Mesendoderm (in vitro differentiated cells): ENCODE measurements at regions not wholly inside any gene's neighbourhood (a gene's known extent, or its start where the extent isn't known, plus 50 kb on each side); places are given as distances from the start of the nearest gene placed in this dataset.

Experiments
- DNase-seq: peaks from one replicate; pipeline ENCODE4 v3.0.0; 2013
- H2AK5ac ChIP-seq: 2 replicates; pipeline ENCODE4 v1.6.1; 2013; ENCODE audit warnings: low read length, inconsistent platforms
- H2BK120ac ChIP-seq: 2 replicates; pipeline ENCODE4 v1.6.1; 2013; ENCODE audit warnings: low read depth, mild to moderate bottlenecking, low read length, moderate library complexity, mixed read lengths
- H2BK15ac ChIP-seq: replicated peaks from 2 replicates; pipeline ENCODE4 v1.6.1; 2013; ENCODE audit warnings: low read depth, mild to moderate bottlenecking, moderate library complexity
- H2BK5ac ChIP-seq: 2 replicates; pipeline ENCODE4 v1.6.1; 2013; ENCODE audit warnings: low read length, inconsistent platforms
- H3K18ac ChIP-seq: 2 replicates; pipeline ENCODE4 v1.6.1; 2013; ENCODE audit warnings: mild to moderate bottlenecking, low read length, mixed read lengths
- H3K23ac ChIP-seq: one replicate; pipeline ENCODE4 v1.6.1; 2013; ENCODE audit warnings: low read length
- H3K27ac ChIP-seq: 2 replicates; pipeline ENCODE4 v1.5.1; 2013; ENCODE audit warnings: low read depth, mild to moderate bottlenecking, inconsistent platforms, low read length, moderate library complexity
- H3K27me3 ChIP-seq: 2 replicates; pipeline ENCODE4 v1.6.1; 2013; ENCODE audit warnings: low read length, control low read depth, mild to moderate bottlenecking, inconsistent platforms; ENCODE audit not compliant: insufficient read depth, poor library complexity
- H3K36me3 ChIP-seq: 2 replicates; pipeline ENCODE4 v1.6.1; 2013; ENCODE audit warnings: low read length, inconsistent platforms; ENCODE audit not compliant: control insufficient read depth, insufficient read depth
- H3K4ac ChIP-seq: one replicate; pipeline ENCODE4 v1.6.1; 2013; ENCODE audit warnings: low read depth, mild to moderate bottlenecking, low read length, moderate library complexity
- H3K4me1 ChIP-seq: 2 replicates; pipeline ENCODE4 v1.6.1; 2013; ENCODE audit warnings: low read depth, low read length, inconsistent platforms; ENCODE audit not compliant: control insufficient read depth
- H3K4me2 ChIP-seq: 2 replicates; pipeline ENCODE4 v1.6.1; 2013; ENCODE audit warnings: low read length
- H3K4me3 ChIP-seq: 2 replicates; pipeline ENCODE4 v1.5.1; 2013; ENCODE audit warnings: mild to moderate bottlenecking, low read length
- H3K56ac ChIP-seq: one replicate; pipeline ENCODE4 v1.6.1; 2013; ENCODE audit warnings: low read length
- H3K79me1 ChIP-seq: 2 replicates; pipeline ENCODE4 v1.6.1; 2013; ENCODE audit warnings: low read length, inconsistent platforms
- H3K79me2 ChIP-seq: 2 replicates; pipeline ENCODE4 v1.6.1; 2013; ENCODE audit warnings: mild to moderate bottlenecking, low read length; ENCODE audit not compliant: control insufficient read depth, insufficient read depth
- H3K9ac ChIP-seq: 2 replicates; pipeline ENCODE4 v1.6.1; 2013; ENCODE audit warnings: low read length, inconsistent platforms
- H4K5ac ChIP-seq: one replicate; pipeline ENCODE4 v1.6.1; 2013; ENCODE audit warnings: low read length
- H4K8ac ChIP-seq: one replicate; pipeline ENCODE4 v1.6.1; 2013; ENCODE audit warnings: low read depth, mild to moderate bottlenecking, control low read depth, low read length, moderate library complexity
- WGBS: extraction: QIAGEN DNeasy Blood & Tissue Kit; methylation state at CpG from one replicate; pipeline ENCODE4 v1.1.7; 2013; ENCODE audit warnings: low lambda C conversion rate, missing lambda C conversion rate; ENCODE audit not compliant: insufficient coverage; ENCODE audit errors: extremely low coverage; 5-methylcytosine and 5-hydroxymethylcytosine counted together

DNA sequence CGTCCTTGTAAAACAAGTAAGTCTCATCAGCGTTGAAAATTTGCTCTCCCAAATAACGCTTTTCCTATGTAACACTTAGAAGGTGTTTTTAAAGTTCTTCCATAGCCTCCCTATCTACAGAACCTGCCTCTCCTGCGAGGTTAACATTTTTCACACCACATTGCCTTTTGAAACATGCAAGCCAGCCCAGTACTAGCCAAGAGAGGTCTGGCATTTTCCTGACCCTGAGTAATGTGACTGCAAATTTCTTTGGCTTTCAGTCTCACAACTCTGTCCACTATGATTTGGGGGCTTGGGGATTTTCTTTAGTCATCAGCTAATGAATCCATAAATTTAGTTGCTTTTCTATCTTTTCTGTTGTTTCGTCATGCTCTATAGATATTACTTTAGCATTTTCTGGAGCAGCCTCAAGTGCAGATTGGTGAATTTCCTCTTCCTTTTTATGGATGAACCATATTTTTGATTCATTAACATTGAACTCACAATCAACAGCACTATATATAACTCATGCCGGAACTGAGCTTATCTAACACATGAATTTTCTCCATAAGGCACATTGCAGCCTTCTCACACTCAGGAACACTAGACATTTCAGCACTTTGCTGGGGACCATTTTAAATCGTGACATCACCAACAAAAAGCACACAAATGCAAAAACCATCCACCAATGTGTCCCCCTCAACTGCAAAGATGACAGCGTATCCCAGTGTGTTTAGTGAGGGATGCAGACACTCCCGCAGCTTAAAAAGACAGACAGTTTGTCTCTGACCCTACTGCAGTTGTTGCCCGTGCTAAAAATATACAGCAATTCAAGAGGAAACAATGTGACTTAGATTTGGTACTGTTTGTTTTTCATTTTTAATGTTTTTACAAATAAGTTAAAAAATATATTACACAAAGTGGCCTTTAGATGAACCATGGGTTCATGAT lies 77.2 kb upstream of the SPATA31C2 start:
- Histone ChIP-seq H3K79me1 (no peaks in the 10 kb centered on the region), H3K27me3 (no peaks in the 10 kb centered on the region), H3K36me3 (no peaks in the 10 kb centered on the region), H4K8ac (no peak overlapping the region), H3K18ac (no peak overlapping the region), H3K4ac (no peak overlapping the region), H3K4me2 (no peak overlapping the region), H3K4me1 (no peaks in the 10 kb centered on the region), H3K23ac (no peak overlapping the region), H3K4me3 (no peak overlapping the region), H2BK5ac (no peak overlapping the region), H3K79me2 (no peaks in the 10 kb centered on the region), H2BK120ac (no peak overlapping the region), H2AK5ac (no peak overlapping the region), H3K56ac (no peak overlapping the region), H3K27ac (no peak overlapping the region), H2BK15ac (no peak overlapping the region), H3K9ac (no peak overlapping the region), H4K5ac (no peak overlapping the region)
- no CpG with 5 or more reads among the region's 10 CpGs for WGBS
- no peak for DNase-seq

DNA sequence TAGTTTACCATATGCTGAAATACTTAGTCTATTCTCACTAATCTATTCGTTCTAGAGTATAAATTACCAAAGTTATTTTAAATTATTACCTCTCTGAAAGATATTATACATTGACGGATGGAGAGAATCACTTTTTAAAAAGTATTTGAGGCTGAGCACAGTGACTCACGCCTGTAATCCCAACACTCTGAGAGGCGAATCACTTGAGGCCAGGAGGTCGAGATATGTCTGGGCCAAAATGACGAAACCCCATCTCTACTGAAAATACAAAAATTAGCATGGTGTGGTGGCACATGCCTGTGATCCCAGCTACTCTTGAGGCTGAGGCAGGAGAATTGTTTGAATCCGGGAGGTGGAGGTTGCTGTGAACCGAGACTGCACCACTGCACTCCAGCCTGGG lies 64.0 kb upstream of the SPATA31C2 start:
- H3K79me2 ChIP-seq = no peaks in the 10 kb centered on the region
- H3K79me1 ChIP-seq = no peaks in the 10 kb centered on the region
- H3K4me2 ChIP-seq = no peak overlapping the region
- H3K4ac ChIP-seq = no peak overlapping the region
- H2BK15ac ChIP-seq = no peak overlapping the region
- H3K27ac ChIP-seq = no peak overlapping the region
- no peak overlapping the region for H3K4me3 ChIP-seq
- peaks cover 2% of the 10 kb centered on the region for H3K4me1 ChIP-seq
- no peak for DNase-seq
- H3K18ac ChIP-seq = no peak overlapping the region
- no peak overlapping the region for H3K56ac ChIP-seq
- no peak overlapping the region for H3K23ac ChIP-seq
- no CpG with 5 or more reads among the region's 8 CpGs for WGBS
- H3K9ac ChIP-seq = no peak overlapping the region
- no peak overlapping the region for H2AK5ac ChIP-seq
- no peaks in the 10 kb centered on the region for H3K27me3 ChIP-seq
- H4K5ac ChIP-seq = no peak overlapping the region
- H2BK120ac ChIP-seq = no peak overlapping the region
- H4K8ac ChIP-seq = no peak overlapping the region
- H3K36me3 ChIP-seq = no peaks in the 10 kb centered on the region
- H2BK5ac ChIP-seq = no peak overlapping the region

DNA sequence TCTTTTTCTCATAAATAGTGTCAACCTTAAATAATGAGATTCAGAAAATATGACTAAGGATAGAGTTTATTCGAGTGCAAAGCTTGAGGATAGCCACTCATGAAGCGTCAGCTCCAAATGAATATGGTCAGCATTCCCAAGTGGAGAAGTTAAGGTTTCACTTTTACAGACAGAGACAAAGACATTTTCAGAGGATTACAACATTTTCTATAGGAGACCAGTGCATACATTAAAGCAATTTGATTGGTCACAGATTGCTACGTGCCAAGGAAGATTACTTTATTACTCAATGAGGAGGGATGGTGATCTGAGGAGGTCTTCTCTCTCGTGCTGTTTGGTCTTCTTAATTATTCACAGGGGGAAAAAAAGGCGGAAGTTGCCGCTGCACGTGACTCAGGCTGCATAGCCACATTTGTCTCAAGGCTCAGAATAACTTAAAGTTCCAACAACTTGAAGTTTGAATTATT lies 60.1 kb upstream of the SPATA31C2 start:
- Histone ChIP-seq H3K4me3 (no peak overlapping the region), H2BK120ac (no peak overlapping the region), H3K9ac (no peak overlapping the region), H3K79me1 (no peaks in the 10 kb centered on the region), H3K79me2 (no peaks in the 10 kb centered on the region), H3K4me1 (peaks cover 2% of the 10 kb centered on the region), H3K4me2 (no peak overlapping the region), H3K4ac (no peak overlapping the region), H2AK5ac (no peak overlapping the region), H3K18ac (no peak overlapping the region), H3K56ac (no peak overlapping the region), H3K27ac (no peak overlapping the region), H3K36me3 (no peaks in the 10 kb centered on the region), H3K27me3 (no peaks in the 10 kb centered on the region), H4K8ac (no peak overlapping the region), H2BK15ac (no peak overlapping the region), H4K5ac (no peak overlapping the region), H2BK5ac (no peak overlapping the region), H3K23ac (no peak overlapping the region)
- no CpG with 5 or more reads among the region's 7 CpGs for WGBS
- DNase-seq = no peak

DNA sequence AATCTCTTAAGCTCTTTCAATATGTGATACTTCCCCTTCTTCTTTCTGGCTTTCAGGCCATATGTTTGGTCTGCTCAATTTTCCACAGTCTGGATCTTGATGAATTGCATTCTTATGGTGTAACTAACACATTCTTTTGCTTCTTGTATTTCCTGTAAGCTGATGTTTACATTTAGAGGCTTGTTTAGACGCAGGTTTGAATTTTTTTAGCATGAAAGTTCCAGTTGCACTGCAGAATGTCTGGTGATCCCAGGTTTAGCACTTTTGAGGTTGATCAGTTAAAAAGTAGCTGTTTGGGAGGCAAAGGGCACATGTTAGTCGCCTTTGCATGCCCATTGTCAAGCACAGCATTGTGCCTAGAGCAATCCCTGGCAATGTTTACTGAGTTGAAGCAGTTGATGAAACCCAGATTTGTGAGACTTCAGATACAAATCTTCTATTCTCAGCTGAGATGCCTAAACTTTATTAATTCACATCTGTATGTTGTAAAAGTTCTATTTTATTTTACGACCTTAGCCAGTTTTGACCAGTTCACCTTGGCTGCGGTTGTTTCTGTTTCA lies 59.6 kb upstream of the SPATA31C2 start:
- no peak overlapping the region for H2BK15ac ChIP-seq
- H2BK5ac ChIP-seq = no peak overlapping the region
- peak; percentile 42 for DNase-seq
- no peak overlapping the region for H3K4ac ChIP-seq
- H3K4me2 ChIP-seq = no peak overlapping the region
- no peak overlapping the region for H4K5ac ChIP-seq
- no peak overlapping the region for H2BK120ac ChIP-seq
- no peak overlapping the region for H3K27ac ChIP-seq
- no peak overlapping the region for H3K4me3 ChIP-seq
- no peak overlapping the region for H2AK5ac ChIP-seq
- no peaks in the 10 kb centered on the region for H3K36me3 ChIP-seq
- H3K27me3 ChIP-seq = no peaks in the 10 kb centered on the region
- H4K8ac ChIP-seq = no peak overlapping the region
- no peak overlapping the region for H3K23ac ChIP-seq
- no peaks in the 10 kb centered on the region for H3K79me1 ChIP-seq
- H3K18ac ChIP-seq = no peak overlapping the region
- H3K4me1 ChIP-seq = peaks cover 2% of the 10 kb centered on the region
- no peaks in the 10 kb centered on the region for H3K79me2 ChIP-seq
- no peak overlapping the region for H3K56ac ChIP-seq
- H3K9ac ChIP-seq = no peak overlapping the region
- WGBS = no CpG with 5 or more reads among the region's 4 CpGs

DNA sequence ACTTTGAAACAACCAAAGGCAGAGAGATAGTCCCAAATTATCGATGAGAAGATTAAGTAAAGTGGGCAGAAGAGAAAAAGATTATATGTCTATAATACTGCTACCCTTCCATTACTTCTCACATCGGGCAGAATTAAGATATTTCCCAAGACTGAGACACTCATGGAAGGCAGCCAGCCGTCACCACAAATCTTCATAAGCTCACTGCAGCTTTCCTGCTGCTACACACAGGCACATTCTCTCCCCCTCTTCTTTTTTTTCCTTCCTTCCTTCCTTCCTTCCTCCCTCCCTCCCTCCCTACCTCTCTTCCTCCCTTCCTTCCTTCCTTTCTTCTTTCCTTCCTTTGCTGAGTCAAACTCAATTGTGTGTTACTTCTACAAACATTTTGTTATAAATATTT lies 58.7 kb upstream of the SPATA31C2 start:
- no peak overlapping the region for H2BK5ac ChIP-seq
- no peak overlapping the region for H4K5ac ChIP-seq
- H3K79me1 ChIP-seq = no peaks in the 10 kb centered on the region
- no peaks in the 10 kb centered on the region for H3K36me3 ChIP-seq
- no peak overlapping the region for H3K9ac ChIP-seq
- H2BK120ac ChIP-seq = no peak overlapping the region
- H3K27me3 ChIP-seq = no peaks in the 10 kb centered on the region
- no peak overlapping the region for H3K56ac ChIP-seq
- H2AK5ac ChIP-seq = no peak overlapping the region
- no peak for DNase-seq
- H4K8ac ChIP-seq = no peak overlapping the region
- H3K18ac ChIP-seq = no peak overlapping the region
- H3K79me2 ChIP-seq = no peaks in the 10 kb centered on the region
- no peak overlapping the region for H3K4me3 ChIP-seq
- H3K23ac ChIP-seq = no peak overlapping the region
- H3K27ac ChIP-seq = no peak overlapping the region
- H2BK15ac ChIP-seq = no peak overlapping the region
- H3K4me2 ChIP-seq = no peak overlapping the region
- no CpG with 5 or more reads among the region's 3 CpGs for WGBS
- no peak overlapping the region for H3K4ac ChIP-seq
- H3K4me1 ChIP-seq = peaks cover 2% of the 10 kb centered on the region
